Bronchial epithelial cell (primary cell): ENCODE measurements at regions not wholly inside any gene's neighbourhood (a gene's known extent, or its start where the extent isn't known, plus 50 kb on each side); places are given as distances from the start of the nearest gene placed in this dataset.
"Not testable (repeated sequence)": the region's sequence is repeated elsewhere in the genome, so short reads cannot be mapped to it uniquely, and the experiment has no call there.

Source experiments
- DNase-seq: peaks from one replicate; pipeline ENCODE4 v3.0.0-alpha.2; 2010; ENCODE audit warnings: low read depth
- FAIRE-seq: peaks from 2 replicates; lab custom pipeline; 2011; peaks lifted over from hg19 to GRCh38; lab: Jason Lieb, UNC
- H3K27me3 ChIP-seq: 2 replicates; pipeline ENCODE4 v1.5.1; 2011; ENCODE audit warnings: low read length; ENCODE audit not compliant: control insufficient read depth, insufficient read depth
- H3K36me3 ChIP-seq: 2 replicates; pipeline ENCODE4 v1.5.1; 2011; ENCODE audit warnings: low read length; ENCODE audit not compliant: control insufficient read depth, insufficient read depth
- H3K4me3 ChIP-seq: 2 replicates; pipeline ENCODE4 v1.5.1; 2011; ENCODE audit warnings: mild to moderate bottlenecking, low read depth, low read length, control low read depth
- CTCF ChIP-seq: IDR thresholded peaks from 2 replicates; pipeline ENCODE4 v1.5.1; 2011; ENCODE audit warnings: mild to moderate bottlenecking, moderate library complexity, low read length, control low read depth, inconsistent platforms; ENCODE audit not compliant: insufficient read depth, severe bottlenecking

DNA sequence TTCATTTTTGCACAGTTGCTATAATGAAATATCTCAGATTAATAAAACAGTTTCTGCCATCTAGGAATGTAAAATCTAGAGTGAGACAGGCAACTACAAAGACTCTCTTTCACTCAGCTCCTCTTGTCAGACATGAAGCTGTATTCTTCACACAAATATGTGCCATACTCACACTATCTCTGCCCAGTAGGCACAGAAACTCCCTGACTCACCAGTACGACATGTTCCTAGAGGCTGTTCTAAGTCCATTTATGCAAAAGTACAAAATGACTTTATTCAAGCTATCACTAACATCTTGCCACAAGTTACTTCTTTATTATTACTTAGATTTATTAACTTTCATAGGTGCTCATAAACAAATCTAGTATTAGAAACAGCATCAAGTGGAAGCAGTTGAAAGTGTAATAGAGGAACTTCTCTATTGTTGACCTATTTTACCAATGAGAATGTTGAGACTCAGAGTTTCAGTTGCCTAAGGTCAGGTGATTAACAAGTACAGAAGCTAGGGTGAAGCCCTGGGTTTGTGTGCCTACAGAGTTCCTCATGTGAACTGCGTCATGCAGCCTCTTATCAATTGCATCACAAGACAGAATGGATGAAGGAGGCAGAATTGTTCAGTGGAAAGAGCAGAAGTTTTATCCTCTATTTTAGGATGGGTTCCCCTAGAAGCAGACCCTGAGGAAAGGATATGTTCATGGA lies 98.9 kb downstream of the RGS2 start:
- no peaks in the 10 kb centered on the region for H3K27me3 ChIP-seq
- no peak overlapping the region for H3K4me3 ChIP-seq
- H3K36me3 ChIP-seq, result no peaks in the 10 kb centered on the region
- no peak for TF ChIP-seq CTCF
- DNase-seq, result peak; percentile 85
- peak; percentile 85 for FAIRE-seq

DNA sequence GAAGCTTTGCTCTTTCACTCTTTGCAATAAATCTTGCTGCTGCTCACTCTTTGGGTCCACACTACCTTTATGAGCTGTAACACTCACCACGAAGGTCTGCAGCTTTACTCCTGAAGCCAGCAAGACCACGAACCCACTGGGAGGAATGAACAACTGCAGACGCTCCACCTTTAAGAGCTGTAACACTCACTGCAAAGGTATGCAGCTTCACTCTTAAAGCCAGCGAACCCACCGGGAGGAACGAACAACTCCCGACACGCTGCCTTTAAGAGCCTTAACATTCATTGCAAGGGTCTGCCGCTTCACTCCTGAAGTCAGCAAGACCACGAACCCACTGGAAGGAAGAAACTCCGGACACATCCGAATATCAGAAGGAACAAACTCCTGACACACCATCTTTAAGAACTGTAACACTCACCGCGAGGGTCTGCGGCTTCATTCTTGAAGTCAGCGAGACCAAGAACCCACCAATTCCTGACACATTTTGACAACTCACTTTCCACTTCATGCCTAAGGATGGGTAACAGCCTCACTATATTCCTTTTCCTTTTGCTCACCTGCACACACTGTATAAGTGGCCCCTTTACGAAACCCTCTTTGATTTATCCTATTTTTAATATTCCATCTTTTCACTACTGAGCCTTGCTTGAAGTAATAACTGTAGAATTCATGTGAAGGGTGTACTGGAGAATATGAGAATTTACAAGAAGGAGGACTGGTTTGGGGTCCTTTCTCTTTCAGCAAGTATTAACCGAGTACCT lies 103.2 kb downstream of the RGS2 start:
- FAIRE-seq, H3K27me3 ChIP-seq, DNase-seq, H3K36me3 ChIP-seq, H3K4me3 ChIP-seq: not testable (repeated sequence)

DNA sequence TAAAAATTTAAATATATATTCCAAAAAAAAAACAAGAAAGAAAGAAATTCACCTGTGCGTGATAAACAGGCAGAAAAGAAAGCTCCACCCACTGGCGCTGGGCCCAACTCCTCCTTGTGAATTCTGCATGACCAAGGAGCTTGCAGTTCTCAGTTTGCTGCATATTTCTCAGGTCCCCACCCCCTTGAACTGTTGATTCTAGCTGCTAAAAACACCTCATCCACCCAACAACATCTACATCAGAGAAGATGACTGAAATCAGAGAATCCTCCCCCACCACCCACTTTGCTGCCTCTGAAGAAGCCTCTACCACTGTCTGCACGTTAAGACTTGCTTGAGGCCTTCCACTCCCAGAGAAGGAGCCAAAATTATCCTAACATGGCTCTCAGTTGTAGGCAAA lies 104.8 kb downstream of the RGS2 start:
- TF ChIP-seq CTCF, result no peak
- FAIRE-seq (no peak), DNase-seq (peak; percentile 85)
- no peaks in the 10 kb centered on the region for H3K36me3 ChIP-seq
- H3K27me3 ChIP-seq, result no peaks in the 10 kb centered on the region
- H3K4me3 ChIP-seq, result no peak overlapping the region

GRCh38 chr1:192914092-192914491 lies 105.3 kb downstream of the RGS2 start:
- TF ChIP-seq CTCF, result no peak
- no peak for DNase-seq
- no peak for FAIRE-seq

GRCh38 chr1:192914696-192915095 lies 105.9 kb downstream of the RGS2 start:
- H3K4me3 ChIP-seq, result no peak overlapping the region
- no peak for FAIRE-seq
- DNase-seq, result peak; percentile 13
- H3K27me3 ChIP-seq, result no peaks in the 10 kb centered on the region
- TF ChIP-seq CTCF, result no peak
- no peaks in the 10 kb centered on the region for H3K36me3 ChIP-seq

More at GRCh38 chr1:192914092-192914491, 105.3 kb downstream of the RGS2 start:
- Histone ChIP-seq H3K4me3 (no peak overlapping the region), H3K27me3 (no peaks in the 10 kb centered on the region), H3K36me3 (no peaks in the 10 kb centered on the region)

- DNase-seq (no peak), FAIRE-seq (no peak)
- TF ChIP-seq CTCF, result no peak
- no peak overlapping the region for H3K4me3 ChIP-seq
- H3K36me3 ChIP-seq, result no peaks in the 10 kb centered on the region
- no peaks in the 10 kb centered on the region for H3K27me3 ChIP-seq
Observed at GRCh38 chr1:192916021-192916420, 107.2 kb downstream of the RGS2 start.
